ENCODE measurements at regions not wholly inside any gene's neighbourhood (a gene's known extent, or its start where the extent isn't known, plus 50 kb on each side); places are given as distances from the start of the nearest gene placed in this dataset.
"Not testable (repeated sequence)": the region's sequence is repeated elsewhere in the genome, so short reads cannot be mapped to it uniquely, and the experiment has no call there.

GRCh38 chr22:27585141-27585540, 216.4 kb downstream of the MN1 start:
- no peak for DNase-seq

- DNase-seq = no peak
Observed at GRCh38 chr22:27588268-27588667, 213.3 kb downstream of the MN1 start.

GRCh38 chr22:27588915-27589314, 212.6 kb downstream of the MN1 start:
- no peak for DNase-seq

GRCh38 chr22:27591060-27591459, 210.5 kb downstream of the MN1 start:
- DNase-seq = no peak

GRCh38 chr22:27593378-27593777, 208.2 kb downstream of the MN1 start:
- no peak for DNase-seq

- DNase-seq = no peak
Observed at GRCh38 chr22:27594020-27594419, 207.5 kb downstream of the MN1 start.

GRCh38 chr22:27594474-27595134, 207.0 kb downstream of the MN1 start:
- DNase-seq = no peak

GRCh38 chr22:27596133-27596870, 205.3 kb downstream of the MN1 start:
- DNase-seq = no peak

GRCh38 chr22:27597703-27598444, 203.7 kb downstream of the MN1 start:
- no peak for DNase-seq

GRCh38 chr22:27598792-27599191, 202.8 kb downstream of the MN1 start:
- no peak for DNase-seq

GRCh38 chr22:27601195-27601594, 200.4 kb downstream of the MN1 start:
- DNase-seq = no peak

GRCh38 chr22:27602390-27602789, 199.2 kb downstream of the MN1 start:
- no peak for DNase-seq

- DNase-seq = no peak
Observed at GRCh38 chr22:27603111-27603799, 198.3 kb downstream of the MN1 start.

- DNase-seq = no peak
Observed at GRCh38 chr22:27603800-27604144, 197.8 kb downstream of the MN1 start.

- no peak for DNase-seq
Observed at GRCh38 chr22:27605390-27605789, 196.2 kb downstream of the MN1 start.

- not testable (repeated sequence) for DNase-seq
Observed at GRCh38 chr22:27607750-27608149, 193.8 kb downstream of the MN1 start.

GRCh38 chr22:27609451-27609888, 192.1 kb downstream of the MN1 start:
- no peak for DNase-seq

- not testable (repeated sequence) for DNase-seq
Observed at GRCh38 chr22:27610164-27610563, 191.4 kb downstream of the MN1 start.

- DNase-seq = no peak
Observed at GRCh38 chr22:27610863-27611786, 190.4 kb downstream of the MN1 start.

GRCh38 chr22:27612115-27612514, 189.4 kb downstream of the MN1 start:
- DNase-seq = no peak

- no peak for DNase-seq
Observed at GRCh38 chr22:27613099-27614005, 188.2 kb downstream of the MN1 start.

All from SHP77 (cell line).